GM12878 (cell line): ENCODE measurements at regions not wholly inside any gene's neighbourhood (a gene's known extent, or its start where the extent isn't known, plus 50 kb on each side); places are given as distances from the start of the nearest gene placed in this dataset.

Experiments used
- ATAC-seq: fragments of 200-7000 bp; cut with Tn5 transposase; 3 replicates; pipeline ENCODE4 v1.9.1; 2020; ENCODE audit warnings: mild to moderate bottlenecking, moderate library complexity
- BruUV-seq: library from RNA; stranded (reverse); fragments of 400-500 nt; replicated peaks from 2 replicates; lab custom pipeline; 2021; lab: Mats Ljungman, UMichigan
- CTCF ChIA-PET: fragments of 300-600 bp; sonication (Branson Sonifier 250); formaldehyde crosslinking; extraction: SDS; loops from one replicate; lab custom pipeline; 2021; ENCODE audit warnings: inconsistent platforms; lab: Yijun Ruan, JAX
- POLR2A ChIA-PET: fragments of 350-600 bp; formaldehyde crosslinking; extraction: SDS; loops from one replicate; lab custom pipeline; 2021; ENCODE audit warnings: inconsistent platforms; lab: Charles Lee
- RAD21 ChIA-PET: fragments of 300-600 bp; sonication (Branson Sonifier 250); formaldehyde crosslinking; loops from one replicate; lab custom pipeline; 2023; ENCODE audit warnings: antibody characterized with exemption; ENCODE audit not compliant: unreplicated experiment; lab: Charles Lee
- SMC1A ChIA-PET: fragments of 300-600 bp; sonication (Branson Sonifier 250); formaldehyde crosslinking; loops from one replicate; lab custom pipeline; 2023; ENCODE audit not compliant: unreplicated experiment, uncharacterized antibody; lab: Charles Lee
- DNase-seq: peaks from one replicate; pipeline ENCODE4 v3.0.0-alpha.2; 2011; ENCODE audit warnings: low read depth, low spot score
- FAIRE-seq: peaks from 3 replicates; lab custom pipeline; 2011; peaks lifted over from hg19 to GRCh38; lab: Jason Lieb, UNC
- H2AFZ ChIP-seq: 2 replicates; pipeline ENCODE4 v1.6.0; 2011; ENCODE audit warnings: low read depth, low read length, control low read depth; ENCODE audit not compliant: control insufficient read depth
- H3K27ac ChIP-seq: 2 replicates; pipeline ENCODE4 v1.5.1; 2011; ENCODE audit warnings: control low read depth; ENCODE audit not compliant: control insufficient read depth, insufficient read depth
- H3K27me3 ChIP-seq, 2 experiments: replicated peaks in 1 of 2; 2 replicates each; pipeline versions ENCODE4 v1.6.0 to v1.6.1; 2011; ENCODE audit warnings: low read length in 1 of 2; ENCODE audit not compliant: control insufficient read depth in 2 of 2, insufficient read depth in 2 of 2
- H3K36me3 ChIP-seq, 2 experiments: 2 replicates each; pipeline ENCODE4 v1.5.1; 2011; ENCODE audit warnings: low read length in 1 of 2; ENCODE audit not compliant: control insufficient read depth in 2 of 2, insufficient read depth in 2 of 2
- H3K4me1 ChIP-seq: 2 replicates; pipeline ENCODE4 v1.6.1; 2011; ENCODE audit warnings: mild to moderate bottlenecking, low read length, moderate library complexity, mixed read lengths; ENCODE audit not compliant: control insufficient read depth, insufficient read depth
- H3K4me2 ChIP-seq: 2 replicates; pipeline ENCODE4 v1.6.0; 2011; ENCODE audit warnings: control low read depth; ENCODE audit not compliant: control insufficient read depth, insufficient read depth
- H3K4me3 ChIP-seq: fragments of 200-600 bp; sonication (generic); 2 replicates; pipeline ENCODE4 v1.5.1; 2016
- H3K79me2 ChIP-seq: 2 replicates; pipeline ENCODE4 v1.6.0; 2011; ENCODE audit warnings: low read length; ENCODE audit not compliant: control insufficient read depth, insufficient read depth
- H3K9ac ChIP-seq: 2 replicates; pipeline ENCODE4 v1.8.0; 2011; ENCODE audit warnings: low read length, control low read depth, mixed read lengths; ENCODE audit not compliant: control insufficient read depth, insufficient read depth
- H3K9me3 ChIP-seq: replicated peaks from 3 replicates; pipeline ENCODE4 v1.5.1; 2011; ENCODE audit warnings: mild to moderate bottlenecking, low read length; ENCODE audit not compliant: control insufficient read depth, insufficient read depth
- H4K20me1 ChIP-seq: 2 replicates; pipeline ENCODE4 v1.6.0; 2011; ENCODE audit not compliant: control insufficient read depth, insufficient read depth
- FOS ChIP-seq: IDR thresholded peaks from 3 replicates; pipeline ENCODE4 v1.6.1; 2011; ENCODE audit warnings: borderline replicate concordance; ENCODE audit not compliant: insufficient read length; ENCODE audit errors: extremely low read depth
- HDAC2 ChIP-seq: fragments of 200-600 bp; sonication (generic); IDR thresholded peaks from 2 replicates; pipeline ENCODE4 v1.6.1; 2017
- MLLT1 ChIP-seq: fragments of 450-650 bp; IDR thresholded peaks from 2 replicates; pipeline ENCODE4 v1.6.1; 2016; ENCODE audit warnings: mild to moderate bottlenecking
- MTA3 ChIP-seq: IDR thresholded peaks from 2 replicates; pipeline ENCODE4 v1.6.1; 2012; ENCODE audit warnings: low read length, inconsistent platforms, borderline replicate concordance
- MXI1 ChIP-seq: fragments of 150-350 bp; IDR thresholded peaks from 2 replicates; pipeline ENCODE4 v1.6.1; 2011; ENCODE audit warnings: low read depth, mild to moderate bottlenecking, inconsistent platforms, low read length, improper control_type of control experiment
- NFYA ChIP-seq: IDR thresholded peaks from 2 replicates; pipeline ENCODE4 v1.6.1; 2011; ENCODE audit warnings: low read depth, mild to moderate bottlenecking, low read length, improper control_type of control experiment, borderline replicate concordance
- PAX5 ChIP-seq: IDR thresholded peaks from 2 replicates; pipeline ENCODE4 v1.6.1; 2011; ENCODE audit warnings: low read depth, low read length, borderline replicate concordance
- PAX8 ChIP-seq: fragments of 450-650 bp; IDR thresholded peaks from 2 replicates; pipeline ENCODE4 v1.6.1; 2017; ENCODE audit warnings: mild to moderate bottlenecking, moderate library complexity
- POLR2A ChIP-seq: IDR thresholded peaks from 2 replicates; pipeline ENCODE4 v1.6.1; 2011; ENCODE audit warnings: low read depth, mild to moderate bottlenecking, low read length
- POLR2AphosphoS2 ChIP-seq: IDR thresholded peaks from 2 replicates; pipeline ENCODE4 v1.6.1; 2011; ENCODE audit warnings: low read depth, mild to moderate bottlenecking, low read length, improper control_type of control experiment, moderate library complexity
- RB1 ChIP-seq: fragments of 450-650 bp; formaldehyde crosslinking; IDR thresholded peaks from 2 replicates; pipeline ENCODE4 v1.6.1; 2017; ENCODE audit warnings: mild to moderate bottlenecking, borderline replicate concordance
- RELB ChIP-seq: fragments of 450-650 bp; IDR thresholded peaks from 2 replicates; pipeline ENCODE4 v1.6.1; 2017; ENCODE audit warnings: low read depth, mild to moderate bottlenecking, moderate library complexity
- SKIL ChIP-seq: fragments of 450-650 bp; IDR thresholded peaks from 2 replicates; pipeline ENCODE4 v1.6.1; 2017; ENCODE audit warnings: mild to moderate bottlenecking, low read depth, inconsistent platforms; ENCODE audit not compliant: poor library complexity, severe bottlenecking
- SREBF1 ChIP-seq: IDR thresholded peaks from 2 replicates; pipeline ENCODE4 v1.6.1; 2012; ENCODE audit warnings: mild to moderate bottlenecking, low read length
- TARDBP ChIP-seq: IDR thresholded peaks from 2 replicates; pipeline ENCODE4 v1.6.1; 2016; ENCODE audit warnings: borderline replicate concordance
- TCF3 ChIP-seq: IDR thresholded peaks from 2 replicates; pipeline ENCODE4 v1.6.1; 2012; ENCODE audit warnings: low read depth, mild to moderate bottlenecking, low read length, borderline replicate concordance; ENCODE audit not compliant: insufficient read depth
- YY1 ChIP-seq: IDR thresholded peaks from 2 replicates; pipeline ENCODE4 v1.6.1; 2011; ENCODE audit warnings: low read depth, mild to moderate bottlenecking, low read length
- ZNF217 ChIP-seq: fragments of 450-650 bp; IDR thresholded peaks from 2 replicates; pipeline ENCODE4 v1.6.1; 2017; ENCODE audit warnings: antibody characterized with exemption, mild to moderate bottlenecking
- WGBS: methylation state at CpG from one replicate; pipeline ENCODE4 v1.1.6; 2016; ENCODE audit warnings: low lambda C conversion rate; ENCODE audit not compliant: insufficient replicate concordance, insufficient coverage; ENCODE audit errors: missing lambda C conversion rate; 5-methylcytosine and 5-hydroxymethylcytosine counted together
- in situ Hi-C: fragments of 300-500 bp; cut with MboI; formaldehyde crosslinking; loops from 9 replicates; pipeline ENCODE4 v1.14.3; 2018; ENCODE audit warnings: mixed read lengths
- intact Hi-C: fragments of 100-400 bp; cut with micrococcal nuclease; formaldehyde crosslinking; loops from one replicate; pipeline ENCODE4 v1.14.2; 2022; ENCODE audit not compliant: unreplicated experiment

- H3K9me3 ChIP-seq: no peaks in the 10 kb centered on the region; the same call in 2 of the 3 replicates
- POLR2A ChIA-PET: interaction anchor here (0.5 kb wide), 1 partner anchor 40 kb away, joined by 3 read pairs; no protein-coding TSS in a partner anchor
- H3K36me3 ChIP-seq: no peaks in the 10 kb centered on the region
- H4K20me1 ChIP-seq: no peaks in the 10 kb centered on the region
- TF ChIP-seq FOS (no peak), SREBF1 (no peak), HDAC2 (no peak), RELB (no peak), TARDBP (no peak), SKIL (no peak), ZNF217 (no peak), MXI1 (no peak), POLR2A (no peak), PAX8 (no peak), RB1 (no peak), MTA3 (no peak), MLLT1 (no peak), YY1 (no peak), TCF3 (no peak), PAX5 (no peak), NFYA (no peak), POLR2AphosphoS2 (no peak)
- intact Hi-C loops (no loop called here), in situ Hi-C loops (no loop called here)
- 0% methylated on average over 3 of the region's 3 CpGs for WGBS
- H3K4me2 ChIP-seq: no peak overlapping the region
- FAIRE-seq (no peak), ATAC-seq (no peak), DNase-seq (no peak)
- SMC1A ChIA-PET: interaction anchor here (1.2 kb wide), 1 partner anchor 43 kb away, joined by 3 read pairs; no protein-coding TSS in a partner anchor
- H3K9ac ChIP-seq: no peak overlapping the region
- RAD21 ChIA-PET: no interaction called here
- H3K4me1 ChIP-seq: no peaks in the 10 kb centered on the region
- H2AFZ ChIP-seq: no peak overlapping the region
- H3K79me2 ChIP-seq: no peaks in the 10 kb centered on the region
- no peak overlapping the region for H3K4me3 ChIP-seq
- CTCF ChIA-PET: no interaction called here
- BruUV-seq: no TSS peak
- H3K27ac ChIP-seq: no peak overlapping the region
- H3K27me3 ChIP-seq: peaks cover 0 to 1% of the 10 kb centered on the region in 2 experiments; a peak in 1 of 4 replicates
Measured at GRCh38 chr5:112657804-112658203, 79.9 kb upstream of the APC start.
